ENCODE measurements at regions not wholly inside any gene's neighbourhood (a gene's known extent, or its start where the extent isn't known, plus 50 kb on each side); places are given as distances from the start of the nearest gene placed in this dataset.

- no peak overlapping the region for H3K4me2 ChIP-seq (ENCODE audit: control insufficient read depth, extremely low read depth, insufficient read depth, low read depth, low read length)
- dilution Hi-C loops (cut with MboI; ENCODE audit: extremely low pct_ligation_motif_present, low sequenced_read_pairs): no loop called here
- no peak overlapping the region for H3K27ac ChIP-seq (ENCODE audit: control insufficient read depth, insufficient read depth, low read length)
- no peaks in the 10 kb centered on the region for H3K79me2 ChIP-seq (ENCODE audit: control insufficient read depth, insufficient read depth, low read length)
- no peaks in the 10 kb centered on the region for H3K9me1 ChIP-seq (ENCODE audit: control insufficient read depth, extremely low read depth, insufficient read depth, low read length)
- H3K36me3 ChIP-seq (ENCODE audit: control insufficient read depth in 2 of 2, extremely low read depth in 1 of 2, insufficient read depth in 2 of 2, low read length in 2 of 2): no peaks in the 10 kb centered on the region
- no peaks in the 10 kb centered on the region for H3K27me3 ChIP-seq (ENCODE audit: control insufficient read depth, extremely low read depth, insufficient read depth, low read length)
- H3K4me3 ChIP-seq (ENCODE audit: control insufficient read depth in 2 of 3, extremely low read depth in 1 of 3, insufficient read depth in 2 of 3, low read depth in 1 of 3, low read length in 3 of 3): no peak overlapping the region
- no peak for FAIRE-seq
- DNase-seq (ENCODE audit: low read depth, low spot score): no peak
- no peaks in the 10 kb centered on the region for H3K9me3 ChIP-seq (ENCODE audit: control insufficient read depth, low read depth, low read length)
- no peak overlapping the region for H3K9ac ChIP-seq (ENCODE audit: control insufficient read depth, extremely low read depth, insufficient read depth, low read length)
- TF ChIP-seq, protein P1, sequence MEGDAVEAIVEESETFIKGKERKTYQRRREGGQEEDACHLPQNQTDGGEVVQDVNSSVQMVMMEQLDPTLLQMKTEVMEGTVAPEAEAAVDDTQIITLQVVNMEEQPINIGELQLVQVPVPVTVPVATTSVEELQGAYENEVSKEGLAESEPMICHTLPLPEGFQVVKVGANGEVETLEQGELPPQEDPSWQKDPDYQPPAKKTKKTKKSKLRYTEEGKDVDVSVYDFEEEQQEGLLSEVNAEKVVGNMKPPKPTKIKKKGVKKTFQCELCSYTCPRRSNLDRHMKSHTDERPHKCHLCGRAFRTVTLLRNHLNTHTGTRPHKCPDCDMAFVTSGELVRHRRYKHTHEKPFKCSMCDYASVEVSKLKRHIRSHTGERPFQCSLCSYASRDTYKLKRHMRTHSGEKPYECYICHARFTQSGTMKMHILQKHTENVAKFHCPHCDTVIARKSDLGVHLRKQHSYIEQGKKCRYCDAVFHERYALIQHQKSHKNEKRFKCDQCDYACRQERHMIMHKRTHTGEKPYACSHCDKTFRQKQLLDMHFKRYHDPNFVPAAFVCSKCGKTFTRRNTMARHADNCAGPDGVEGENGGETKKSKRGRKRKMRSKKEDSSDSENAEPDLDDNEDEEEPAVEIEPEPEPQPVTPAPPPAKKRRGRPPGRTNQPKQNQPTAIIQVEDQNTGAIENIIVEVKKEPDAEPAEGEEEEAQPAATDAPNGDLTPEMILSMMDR (optimal IDR thresholded peaks at IDR 0.05 in 1 of 3, IDR thresholded peaks at IDR 0.05 in 1 of 3, conservative IDR thresholded peaks at IDR 0.05 in 1 of 3; ENCODE audit: extremely low read depth in 1 of 3, insufficient read depth in 2 of 3, low read length in 3 of 3): peak; percentile 45 to 75 (median 71)
- TF ChIP-seq EZH2 (IDR thresholded peaks at IDR 0.05; ENCODE audit: low read length): no peak
- no peaks in the 10 kb centered on the region for H4K20me1 ChIP-seq (ENCODE audit: control insufficient read depth, extremely low read depth, insufficient read depth, low read length)
- H2AFZ ChIP-seq (ENCODE audit: control insufficient read depth, low read length): no peak overlapping the region
- no peaks in the 10 kb centered on the region for H3K4me1 ChIP-seq (ENCODE audit: control insufficient read depth, extremely low read depth, insufficient read depth, low read length)
Observed at GRCh38 chr5:153425914-153426313, 64.6 kb upstream of the GRIA1 start.

GRCh38 chr5:153429761-153430380 lies 60.6 kb upstream of the GRIA1 start:
- no peak for TF ChIP-seq EZH2 (IDR thresholded peaks at IDR 0.05; ENCODE audit: low read length)
- TF ChIP-seq, protein P1 (optimal IDR thresholded peaks at IDR 0.05 in 1 of 3, IDR thresholded peaks at IDR 0.05 in 1 of 3, conservative IDR thresholded peaks at IDR 0.05 in 1 of 3; ENCODE audit: extremely low read depth in 1 of 3, insufficient read depth in 2 of 3, low read length in 3 of 3): no peak
- Histone ChIP-seq H3K27me3 (ENCODE audit: control insufficient read depth, extremely low read depth, insufficient read depth, low read length) (no peaks in the 10 kb centered on the region), H3K9ac (ENCODE audit: control insufficient read depth, extremely low read depth, insufficient read depth, low read length) (no peak overlapping the region), H3K4me1 (ENCODE audit: control insufficient read depth, extremely low read depth, insufficient read depth, low read length) (no peaks in the 10 kb centered on the region), H3K36me3 (ENCODE audit: control insufficient read depth in 2 of 2, extremely low read depth in 1 of 2, insufficient read depth in 2 of 2, low read length in 2 of 2) (no peaks in the 10 kb centered on the region), H3K9me1 (ENCODE audit: control insufficient read depth, extremely low read depth, insufficient read depth, low read length) (no peaks in the 10 kb centered on the region), H3K9me3 (ENCODE audit: control insufficient read depth, low read depth, low read length) (no peaks in the 10 kb centered on the region), H4K20me1 (ENCODE audit: control insufficient read depth, extremely low read depth, insufficient read depth, low read length) (no peaks in the 10 kb centered on the region), H2AFZ (ENCODE audit: control insufficient read depth, low read length) (no peak overlapping the region), H3K79me2 (ENCODE audit: control insufficient read depth, insufficient read depth, low read length) (no peaks in the 10 kb centered on the region), H3K4me2 (ENCODE audit: control insufficient read depth, extremely low read depth, insufficient read depth, low read depth, low read length) (no peak overlapping the region), H3K27ac (ENCODE audit: control insufficient read depth, insufficient read depth, low read length) (no peak overlapping the region), H3K4me3 (ENCODE audit: control insufficient read depth in 2 of 3, extremely low read depth in 1 of 3, insufficient read depth in 2 of 3, low read depth in 1 of 3, low read length in 3 of 3) (no peak overlapping the region)
- FAIRE-seq (no peak), DNase-seq (ENCODE audit: low read depth, low spot score) (no peak)
- dilution Hi-C loops (cut with MboI; ENCODE audit: extremely low pct_ligation_motif_present, low sequenced_read_pairs): no loop called here
